ENCODE measurements at regions not wholly inside any gene's neighbourhood (a gene's known extent, or its start where the extent isn't known, plus 50 kb on each side); places are given as distances from the start of the nearest gene placed in this dataset.

GRCh38 chr13:103640606-103641005 is 574.4 kb upstream of the SLC10A2 start:
- TF ChIP-seq CTCF (IDR thresholded peaks at IDR 0.05; ENCODE audit: low read depth, low read length) (no peak), EZH2phosphoT487 (IDR thresholded peaks at IDR 0.05; ENCODE audit: low read depth) (no peak)

Data from OCI-LY3 (cell line).